Astrocyte (in vitro differentiated cells and primary cell): ENCODE measurements at regions not wholly inside any gene's neighbourhood (a gene's known extent, or its start where the extent isn't known, plus 50 kb on each side); places are given as distances from the start of the nearest gene placed in this dataset.

ENCODE experiments used
- CTCF ChIP-seq: IDR thresholded peaks from 2 replicates; pipeline ENCODE4 v1.5.1; 2011; ENCODE audit warnings: low read depth, mild to moderate bottlenecking, inconsistent platforms, low read length, moderate library complexity; ENCODE audit not compliant: insufficient read depth
- EZH2 ChIP-seq: IDR thresholded peaks from 2 replicates; pipeline ENCODE4 v1.6.1; 2012; ENCODE audit warnings: mild to moderate bottlenecking, low read length, inconsistent platforms; ENCODE audit not compliant: insufficient read depth

- TF ChIP-seq CTCF = no peak
- TF ChIP-seq EZH2 = no peak
These were observed 622.6 kb downstream of the EPM2A start for GRCh38 chr6:145112711-145113148.
